PC-9 (cell line): ENCODE measurements at regions not wholly inside any gene's neighbourhood (a gene's known extent, or its start where the extent isn't known, plus 50 kb on each side); places are given as distances from the start of the nearest gene placed in this dataset.

Experiments used
- EZH2 ChIP-seq: fragments of 200-600 bp; sonication (generic); IDR thresholded peaks from 2 replicates; pipeline ENCODE4 v1.8.0; 2017; ENCODE audit warnings: antibody characterized with exemption, low read depth
- TF ChIP-seq, protein P1 (sequence below): fragments of 200-600 bp; sonication (generic); conservative IDR thresholded peaks from 2 replicates; pipeline ENCODE4 v1.6.1; 2017; ENCODE audit warnings: mixed run types, antibody characterized with exemption, mild to moderate bottlenecking, moderate library complexity

DNA sequence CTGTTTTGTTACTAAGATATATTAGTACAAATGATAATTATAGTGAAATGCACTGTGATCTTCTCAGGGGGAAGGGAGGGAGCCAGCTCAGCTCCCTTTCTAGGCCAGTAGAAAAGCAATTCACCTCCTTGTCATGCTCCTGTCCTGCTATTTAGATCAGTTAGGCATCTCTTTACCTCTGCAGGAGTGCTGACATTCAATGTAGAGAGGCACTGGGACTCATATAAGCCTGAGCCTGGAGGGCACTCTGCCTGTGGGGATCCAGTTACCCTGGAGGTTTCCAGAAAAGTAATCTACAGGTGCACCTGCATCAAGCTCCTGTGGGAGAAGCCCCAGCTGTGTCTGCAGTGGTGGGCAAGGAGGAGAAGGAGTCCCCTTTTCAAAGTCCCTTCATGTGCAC is 277.0 kb downstream of the CPS1 start:
- TF ChIP-seq, protein P1, sequence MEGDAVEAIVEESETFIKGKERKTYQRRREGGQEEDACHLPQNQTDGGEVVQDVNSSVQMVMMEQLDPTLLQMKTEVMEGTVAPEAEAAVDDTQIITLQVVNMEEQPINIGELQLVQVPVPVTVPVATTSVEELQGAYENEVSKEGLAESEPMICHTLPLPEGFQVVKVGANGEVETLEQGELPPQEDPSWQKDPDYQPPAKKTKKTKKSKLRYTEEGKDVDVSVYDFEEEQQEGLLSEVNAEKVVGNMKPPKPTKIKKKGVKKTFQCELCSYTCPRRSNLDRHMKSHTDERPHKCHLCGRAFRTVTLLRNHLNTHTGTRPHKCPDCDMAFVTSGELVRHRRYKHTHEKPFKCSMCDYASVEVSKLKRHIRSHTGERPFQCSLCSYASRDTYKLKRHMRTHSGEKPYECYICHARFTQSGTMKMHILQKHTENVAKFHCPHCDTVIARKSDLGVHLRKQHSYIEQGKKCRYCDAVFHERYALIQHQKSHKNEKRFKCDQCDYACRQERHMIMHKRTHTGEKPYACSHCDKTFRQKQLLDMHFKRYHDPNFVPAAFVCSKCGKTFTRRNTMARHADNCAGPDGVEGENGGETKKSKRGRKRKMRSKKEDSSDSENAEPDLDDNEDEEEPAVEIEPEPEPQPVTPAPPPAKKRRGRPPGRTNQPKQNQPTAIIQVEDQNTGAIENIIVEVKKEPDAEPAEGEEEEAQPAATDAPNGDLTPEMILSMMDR = no peak
- TF ChIP-seq EZH2 = no peak
